ENCODE measurements at regions not wholly inside any gene's neighbourhood (a gene's known extent, or its start where the extent isn't known, plus 50 kb on each side); places are given as distances from the start of the nearest gene placed in this dataset.
"Not testable (repeated sequence)": the region's sequence is repeated elsewhere in the genome, so short reads cannot be mapped to it uniquely, and the experiment has no call there.

- H3K4me3 ChIP-seq (ENCODE audit: low read length), result no peak overlapping the region
- TF ChIP-seq CTCF (conservative IDR thresholded peaks at IDR 0.05; ENCODE audit: low read length), result no peak
- no peak for DNase-seq (ENCODE audit: low read depth)
These were observed 121.6 kb downstream of the TMEM121 start for GRCh38 chr14:105647784-105648608.

- not testable (repeated sequence) for DNase-seq (ENCODE audit: low read depth); H3K4me3 ChIP-seq (ENCODE audit: low read length)
These were observed 122.5 kb downstream of the TMEM121 start for GRCh38 chr14:105648609-105649535.

GRCh38 chr14:105652317-105652716 is 125.9 kb downstream of the TMEM121 start:
- not testable (repeated sequence) for DNase-seq (ENCODE audit: low read depth); H3K4me3 ChIP-seq (ENCODE audit: low read length)

GRCh38 chr14:105653921-105654320 is 127.5 kb downstream of the TMEM121 start:
- DNase-seq (ENCODE audit: low read depth); H3K4me3 ChIP-seq (ENCODE audit: low read length): not testable (repeated sequence)

GRCh38 chr14:105659255-105659654 is 132.9 kb downstream of the TMEM121 start:
- not testable (repeated sequence) for DNase-seq (ENCODE audit: low read depth); H3K4me3 ChIP-seq (ENCODE audit: low read length)

GRCh38 chr14:105659935-105660527 is 133.6 kb downstream of the TMEM121 start:
- DNase-seq (ENCODE audit: low read depth), result no peak

GRCh38 chr14:105660816-105661531 is 134.6 kb downstream of the TMEM121 start:
- no peak overlapping the region for H3K4me3 ChIP-seq (ENCODE audit: low read length)
- no peak for TF ChIP-seq CTCF (conservative IDR thresholded peaks at IDR 0.05; ENCODE audit: low read length)
- no peak for DNase-seq (ENCODE audit: low read depth)

More at GRCh38 chr14:105659935-105660527, 133.6 kb downstream of the TMEM121 start:
- no peak overlapping the region for H3K4me3 ChIP-seq (ENCODE audit: low read length)
- no peak for TF ChIP-seq CTCF (conservative IDR thresholded peaks at IDR 0.05; ENCODE audit: low read length)

- H3K4me3 ChIP-seq (ENCODE audit: low read length); DNase-seq (ENCODE audit: low read depth): not testable (repeated sequence)
These were observed 135.7 kb downstream of the TMEM121 start for GRCh38 chr14:105662043-105662442.

- H3K4me3 ChIP-seq (ENCODE audit: low read length); DNase-seq (ENCODE audit: low read depth): not testable (repeated sequence)
These were observed 136.2 kb downstream of the TMEM121 start for GRCh38 chr14:105662592-105662991.

- not testable (repeated sequence) for DNase-seq (ENCODE audit: low read depth); H3K4me3 ChIP-seq (ENCODE audit: low read length)
These were observed 136.9 kb downstream of the TMEM121 start for GRCh38 chr14:105663323-105663722.

- not testable (repeated sequence) for DNase-seq (ENCODE audit: low read depth); H3K4me3 ChIP-seq (ENCODE audit: low read length)
These were observed 137.6 kb downstream of the TMEM121 start for GRCh38 chr14:105663818-105664596.
